PFSK-1 (cell line): ENCODE measurements at regions not wholly inside any gene's neighbourhood (a gene's known extent, or its start where the extent isn't known, plus 50 kb on each side); places are given as distances from the start of the nearest gene placed in this dataset.

Experiments used
- FOXP2 ChIP-seq: optimal IDR thresholded peaks from 2 replicates; pipeline ENCODE3; 2011; ENCODE audit warnings: borderline replicate concordance, control low read depth, inconsistent platforms; ENCODE audit not compliant: insufficient read depth; ENCODE audit errors: extremely low read length, extremely low read depth
- POLR2AphosphoS5 ChIP-seq: IDR thresholded peaks from 2 replicates; pipeline ENCODE4 v1.6.1; 2012; ENCODE audit warnings: low read depth, mild to moderate bottlenecking, control low read depth, low read length, moderate library complexity
- REST ChIP-seq, 2 experiments: IDR thresholded peaks; 2 replicates each; pipeline versions ENCODE4 v1.6.1 to v1.8.0; 2011 to 2012; ENCODE audit warnings: low read depth in 2 of 2, low read length in 2 of 2, control low read depth in 1 of 2, inconsistent platforms in 1 of 2, mild to moderate bottlenecking in 1 of 2, moderate library complexity in 1 of 2; ENCODE audit not compliant: insufficient read depth in 1 of 2
- SIN3A ChIP-seq: IDR thresholded peaks from 2 replicates; pipeline ENCODE4 v1.6.1; 2012; ENCODE audit warnings: mild to moderate bottlenecking, low read length, moderate library complexity, borderline replicate concordance; ENCODE audit not compliant: insufficient read depth
- TAF1 ChIP-seq: IDR thresholded peaks from 2 replicates; pipeline ENCODE4 v1.6.1; 2012; ENCODE audit warnings: low read length, control low read depth, borderline replicate concordance; ENCODE audit not compliant: insufficient read depth

- TF ChIP-seq FOXP2 (no peak), REST (IDR thresholded peaks at IDR 0.05; ENCODE audit: insufficient read depth in 1 of 2, low read depth in 2 of 2, low read length in 2 of 2) (no peak), POLR2AphosphoS5 (no peak), TAF1 (no peak), SIN3A (no peak)
Observed at GRCh38 chr13:103287659-103288058, 221.4 kb upstream of the SLC10A2 start.

- TF ChIP-seq POLR2AphosphoS5 (no peak), REST (IDR thresholded peaks at IDR 0.05; ENCODE audit: insufficient read depth in 1 of 2, low read depth in 2 of 2, low read length in 2 of 2) (no peak), SIN3A (no peak), TAF1 (no peak)
Observed at GRCh38 chr13:103284466-103284865, 218.2 kb upstream of the SLC10A2 start.

- TF ChIP-seq POLR2AphosphoS5 (no peak), REST (IDR thresholded peaks at IDR 0.05; ENCODE audit: insufficient read depth in 1 of 2, low read depth in 2 of 2, low read length in 2 of 2) (no peak), TAF1 (no peak), FOXP2 (no peak)
Observed at GRCh38 chr13:103283451-103283820, 217.2 kb upstream of the SLC10A2 start.

- TF ChIP-seq REST (IDR thresholded peaks at IDR 0.05; ENCODE audit: insufficient read depth in 1 of 2, low read depth in 2 of 2, low read length in 2 of 2): no peak
- no peak for TF ChIP-seq FOXP2
- TF ChIP-seq TAF1: no peak
- TF ChIP-seq SIN3A: no peak
- TF ChIP-seq POLR2AphosphoS5: no peak
Observed at GRCh38 chr13:103282571-103283450, 216.6 kb upstream of the SLC10A2 start.
